K562 (cell line): ENCODE measurements at regions not wholly inside any gene's neighbourhood (a gene's known extent, or its start where the extent isn't known, plus 50 kb on each side); places are given as distances from the start of the nearest gene placed in this dataset.

ENCODE experiments used
- ATAC-seq: fragments of 200-7000 bp; cut with Tn5 transposase; 3 replicates; pipeline ENCODE4 v1.9.1; 2020; ENCODE audit warnings: moderate library complexity
- BruUV-seq: library from RNA; stranded (reverse); fragments of 400-500 nt; replicated peaks from 2 replicates; lab custom pipeline; 2021; lab: Mats Ljungman, UMichigan
- CTCF ChIA-PET: fragments of 300-600 bp; formaldehyde crosslinking; extraction: SDS; loops from one replicate; lab custom pipeline; 2021; ENCODE audit warnings: low intra/inter-chr PET ratio; lab: Yijun Ruan, JAX
- POLR2A ChIA-PET: fragments of 300-600, 350-650 bp; sonication (Branson Sonifier 250); formaldehyde crosslinking; extraction: SDS; loops from one replicate; lab custom pipeline; 2021; ENCODE audit warnings: antibody characterized with exemption, inconsistent platforms; lab: Yijun Ruan, JAX
- DNase-seq, 4 experiments: peaks; one replicate each; pipeline versions ENCODE4 v3.0.0 to v3.0.0-alpha.2; 2011 to 2018; ENCODE audit warnings: low spot score in 3 of 4, mixed read lengths in 3 of 4; ENCODE audit errors: extremely low read depth in 1 of 4
- FAIRE-seq: peaks from 2 replicates; lab custom pipeline; 2011; peaks lifted over from hg19 to GRCh38; lab: Jason Lieb, UNC
- H2AFZ ChIP-seq: 2 replicates; pipeline ENCODE4 v1.6.0; 2011; ENCODE audit warnings: low read depth, low read length, control low read depth, inconsistent platforms
- H3K27ac ChIP-seq: fragments of 200-600 bp; 3 replicates; pipeline ENCODE4 v1.8.0; 2011; ENCODE audit warnings: low read depth, mild to moderate bottlenecking, control low read depth, inconsistent platforms, low read length, moderate library complexity, mixed read lengths; ENCODE audit errors: extremely low read depth
- H3K27me3 ChIP-seq, 2 experiments: fragments of 300-600 bp in 1 of 2; 2 replicates in 1 of 2; 3 replicates in 1 of 2; pipeline versions ENCODE4 v1.6.0 to v1.8.0; 2011; ENCODE audit warnings: inconsistent platforms in 2 of 2, low read length in 2 of 2, mild to moderate bottlenecking in 1 of 2, mixed read lengths in 1 of 2, moderate library complexity in 1 of 2; ENCODE audit not compliant: control insufficient read depth in 2 of 2, insufficient read depth in 2 of 2
- H3K36me3 ChIP-seq: fragments of 300-600 bp; 3 replicates; pipeline ENCODE4 v1.8.0; 2011; ENCODE audit warnings: mild to moderate bottlenecking, low read length, inconsistent platforms; ENCODE audit not compliant: control insufficient read depth, insufficient read depth
- H3K4me1 ChIP-seq, 2 experiments: fragments of 200-600 bp in 1 of 2; replicated peaks in 1 of 2; 2 replicates in 1 of 2; 3 replicates in 1 of 2; pipeline versions ENCODE4 v1.5.1 to v1.8.0; 2011; ENCODE audit warnings: inconsistent platforms in 2 of 2, low read length in 2 of 2, mild to moderate bottlenecking in 1 of 2, mixed read lengths in 1 of 2, moderate library complexity in 1 of 2; ENCODE audit not compliant: control insufficient read depth in 2 of 2, insufficient read depth in 2 of 2
- H3K4me2 ChIP-seq: 2 replicates; pipeline ENCODE4 v1.6.1; 2011; ENCODE audit warnings: low read length, control low read depth, inconsistent platforms, mixed read lengths; ENCODE audit not compliant: insufficient read depth
- H3K4me3 ChIP-seq: fragments of 200-600 bp; sonication (generic), shearing (Covaris generic); 2 replicates; pipeline ENCODE4 v1.5.1; 2016; ENCODE audit warnings: control low read depth, inconsistent platforms
- H3K79me2 ChIP-seq: fragments of 200-600 bp; 3 replicates; pipeline ENCODE4 v1.8.0; 2011; ENCODE audit warnings: low read length, inconsistent platforms; ENCODE audit not compliant: control insufficient read depth, insufficient read depth
- H3K9ac ChIP-seq, 2 experiments: 2 replicates each; pipeline versions ENCODE4 v1.6.0 to v1.6.1; 2011; ENCODE audit warnings: low read depth in 2 of 2, low read length in 2 of 2, control low read depth in 1 of 2, inconsistent platforms in 1 of 2, mild to moderate bottlenecking in 1 of 2, mixed read lengths in 1 of 2; ENCODE audit not compliant: insufficient read depth in 1 of 2
- H3K9me1 ChIP-seq: one replicate; pipeline ENCODE4 v1.6.0; 2011; ENCODE audit warnings: inconsistent platforms, mild to moderate bottlenecking, low read length, moderate library complexity; ENCODE audit not compliant: control insufficient read depth, insufficient read depth
- H3K9me3 ChIP-seq: replicated peaks from 2 replicates; pipeline ENCODE4 v1.5.1; 2011; ENCODE audit warnings: low read depth, low read length, inconsistent platforms; ENCODE audit not compliant: control insufficient read depth, insufficient read depth
- H4K20me1 ChIP-seq: replicated peaks from 2 replicates; pipeline ENCODE4 v1.6.1; 2011; ENCODE audit warnings: low read length, inconsistent platforms, mixed read lengths; ENCODE audit not compliant: control insufficient read depth, insufficient read depth
- BCL6 ChIP-seq: fragments of 250-450 bp; sonication (Bioruptor Pico); IDR thresholded peaks from 2 replicates; pipeline ENCODE4 v1.4.0; 2020
- CBFA2T2 ChIP-seq: fragments of 450-650 bp; conservative IDR thresholded peaks from 2 replicates; pipeline ENCODE4 v1.6.1; 2017; ENCODE audit warnings: mild to moderate bottlenecking
- CCAR2 ChIP-seq: fragments of 200-400 bp; formaldehyde crosslinking; IDR thresholded peaks from 2 replicates; pipeline ENCODE4 v1.6.1; 2017; ENCODE audit warnings: mild to moderate bottlenecking, low read depth, low read length
- ETV5 ChIP-seq: sonication (generic); formaldehyde crosslinking; IDR thresholded peaks from 2 replicates; pipeline ENCODE4 v1.4.0; 2020; ENCODE audit warnings: low read depth, mild to moderate bottlenecking, missing genetic modification reagents
- FUS ChIP-seq: fragments of 200-400 bp; formaldehyde crosslinking; optimal IDR thresholded peaks from 2 replicates; pipeline ENCODE3; 2017; ENCODE audit warnings: low read depth, low read length
- HINFP ChIP-seq: fragments of 450-650 bp; conservative IDR thresholded peaks from 2 replicates; pipeline ENCODE4 v1.6.1; 2016; ENCODE audit warnings: missing genetic modification characterization, low read depth, mild to moderate bottlenecking, control low read depth, missing compliant biosample characterization
- LARP7 ChIP-seq: fragments of 450-650 bp; IDR thresholded peaks from 2 replicates; pipeline ENCODE4 v1.6.1; 2016
- MBD2 ChIP-seq: sonication (generic); IDR thresholded peaks from 2 replicates; pipeline ENCODE4 v1.6.1; 2016; ENCODE audit warnings: low read depth, borderline replicate concordance
- MCM5 ChIP-seq: fragments of 450-650 bp; IDR thresholded peaks from 2 replicates; pipeline ENCODE4 v1.6.1; 2016; ENCODE audit warnings: low read depth
- NCOA6 ChIP-seq: fragments of 450-650 bp; IDR thresholded peaks from 2 replicates; pipeline ENCODE4 v1.6.1; 2017; ENCODE audit warnings: mild to moderate bottlenecking
- RBM17 ChIP-seq: fragments of 200-400 bp; formaldehyde crosslinking; IDR thresholded peaks from 2 replicates; pipeline ENCODE4 v1.6.1; 2017; ENCODE audit warnings: low read depth, mild to moderate bottlenecking, low read length, borderline replicate concordance
- RBM22 ChIP-seq: fragments of 200-400 bp; formaldehyde crosslinking; IDR thresholded peaks from 2 replicates; pipeline ENCODE4 v1.6.1; 2018; ENCODE audit warnings: low read length, low read depth; ENCODE audit not compliant: poor library complexity, severe bottlenecking
- SAFB ChIP-seq: fragments of 200-400 bp; formaldehyde crosslinking; IDR thresholded peaks from 2 replicates; pipeline ENCODE4 v1.6.1; 2017; ENCODE audit warnings: low read depth, low read length, borderline replicate concordance
- SIRT6 ChIP-seq: IDR thresholded peaks from one replicate; pipeline ENCODE4 v1.6.1; 2012; ENCODE audit warnings: low read depth, mild to moderate bottlenecking, control low read depth, inconsistent platforms, low read length, moderate library complexity
- SOX6 ChIP-seq: fragments of 450-650 bp; IDR thresholded peaks from 2 replicates; pipeline ENCODE4 v1.6.1; 2014; ENCODE audit warnings: mild to moderate bottlenecking
- THRB ChIP-seq: fragments of 450-650 bp; formaldehyde crosslinking; conservative IDR thresholded peaks from 2 replicates; pipeline ENCODE4 v1.4.0; 2022; ENCODE audit warnings: mild to moderate bottlenecking, missing genetic modification characterization
- TRIM28 ChIP-seq: fragments of 450-650 bp; IDR thresholded peaks from 2 replicates; pipeline ENCODE4 v1.6.1; 2017
- TSC22D4 ChIP-seq: fragments of 450-650 bp; IDR thresholded peaks from 2 replicates; pipeline ENCODE4 v1.6.1; 2016; ENCODE audit warnings: missing genetic modification characterization, missing biosample characterization, control low read depth
- U2AF2 ChIP-seq: fragments of 200-400 bp; formaldehyde crosslinking; optimal IDR thresholded peaks from 2 replicates; pipeline ENCODE3; 2017; ENCODE audit warnings: low read depth, mild to moderate bottlenecking, low read length
- ZNF274 ChIP-seq: IDR thresholded peaks from 2 replicates; pipeline ENCODE4 v1.6.1; 2011; ENCODE audit warnings: low read depth, mild to moderate bottlenecking, low read length, moderate library complexity, borderline replicate concordance
- ZNF445 ChIP-seq: fragments of 250-450 bp; sonication (Bioruptor Pico); IDR thresholded peaks from 2 replicates; pipeline ENCODE4 v1.4.0; 2020; ENCODE audit warnings: low read depth, mild to moderate bottlenecking, moderate library complexity
- ZNF780A ChIP-seq: fragments of 250-450 bp; sonication (Bioruptor Pico); IDR thresholded peaks from 2 replicates; pipeline ENCODE4 v1.5.0; 2021; ENCODE audit warnings: mild to moderate bottlenecking
- WGBS: fragments of 100-300 bp; shearing (Covaris generic); methylation state at CpG from one replicate; pipeline ENCODE4 v1.1.6; 2016; ENCODE audit warnings: low coverage, mixed read lengths; ENCODE audit not compliant: insufficient coverage; ENCODE audit errors: missing lambda C conversion rate; 5-methylcytosine and 5-hydroxymethylcytosine counted together
- in situ Hi-C: fragments of 300-500 bp; cut with MboI; formaldehyde crosslinking; loops from 4 replicates; pipeline ENCODE4 v1.15.0; 2018; ENCODE audit warnings: inconsistent platforms, mixed read lengths
- intact Hi-C: fragments of 100-400 bp; cut with micrococcal nuclease; formaldehyde crosslinking; loops from 2 replicates; pipeline ENCODE4 v1.14.2; 2022

GRCh38 chr6:54058236-54058635, 53.0 kb upstream of the MLIP start (continued):
- no peak for TF ChIP-seq SIRT6
- TF ChIP-seq ZNF445 (CRISPR knock-in tag) = no peak

- intact Hi-C loops = no loop called here
- no peak overlapping the region for H3K9ac ChIP-seq
These were observed 51.6 kb upstream of the MLIP start for GRCh38 chr6:54059683-54060082.

More at GRCh38 chr6:54059683-54060082, 51.6 kb upstream of the MLIP start:
- no peak for ATAC-seq
- POLR2A ChIA-PET = no interaction called here
- Histone ChIP-seq H3K27ac (no peak overlapping the region), H3K36me3 (no peaks in the 10 kb centered on the region), H3K9me1 (no peaks in the 10 kb centered on the region), H3K4me3 (no peak overlapping the region), H3K79me2 (no peaks in the 10 kb centered on the region), H3K27me3 (no peaks in the 10 kb centered on the region), H3K4me2 (no peak overlapping the region), H3K4me1 (no peaks in the 10 kb centered on the region), H4K20me1 (no peaks in the 10 kb centered on the region), H3K9me3 (no peaks in the 10 kb centered on the region), H2AFZ (no peak overlapping the region)
- TF ChIP-seq CCAR2 (no peak), RBM22 (no peak), ZNF780A (CRISPR knock-in tag) (no peak), U2AF2 (no peak), CBFA2T2 (no peak), MBD2 (no peak), RBM17 (no peak), FUS (no peak), HINFP (tag) (no peak), ZNF274 (no peak), SOX6 (no peak), NCOA6 (no peak), TRIM28 (no peak), ETV5 (no peak), MCM5 (no peak), SAFB (no peak), THRB (CRISPR knock-in tag) (no peak), LARP7 (no peak), TSC22D4 (no peak), BCL6 (CRISPR knock-in tag) (no peak)
- CTCF ChIA-PET = no interaction called here
- WGBS = 0% methylated on average over 2 of the region's 2 CpGs
- DNase-seq = no peak
- no TSS peak for BruUV-seq
- no peak for FAIRE-seq
- in situ Hi-C loops = no loop called here
